Right kidney (tissue), 1 donor: ENCODE measurements at regions not wholly inside any gene's neighbourhood (a gene's known extent, or its start where the extent isn't known, plus 50 kb on each side); places are given as distances from the start of the nearest gene placed in this dataset.

Source experiments
- DNase-seq: peaks from one replicate; pipeline ENCODE4 v3.0.0-alpha.2; 2016

DNA sequence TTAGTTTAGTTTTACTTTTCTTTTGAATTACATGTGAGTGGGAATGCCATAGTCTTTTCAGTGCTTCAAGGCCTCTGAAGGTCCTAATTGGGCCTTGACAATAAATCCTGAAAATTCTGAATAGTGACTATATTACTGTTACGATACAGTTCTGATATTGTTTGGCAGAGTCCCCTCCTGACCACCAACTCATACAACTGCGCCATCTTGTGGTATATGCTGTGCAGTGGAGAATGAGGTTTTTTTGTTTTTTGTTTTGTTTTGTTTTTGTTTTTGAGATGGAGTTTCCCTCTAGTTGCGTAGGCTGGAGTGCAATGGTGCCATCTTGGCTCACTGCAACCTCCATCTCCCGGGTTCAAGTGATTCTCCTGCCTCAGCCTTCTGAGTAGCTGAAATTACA lies 56.6 kb upstream of the CHRDL1 start:
- DNase-seq, result no peak

DNA sequence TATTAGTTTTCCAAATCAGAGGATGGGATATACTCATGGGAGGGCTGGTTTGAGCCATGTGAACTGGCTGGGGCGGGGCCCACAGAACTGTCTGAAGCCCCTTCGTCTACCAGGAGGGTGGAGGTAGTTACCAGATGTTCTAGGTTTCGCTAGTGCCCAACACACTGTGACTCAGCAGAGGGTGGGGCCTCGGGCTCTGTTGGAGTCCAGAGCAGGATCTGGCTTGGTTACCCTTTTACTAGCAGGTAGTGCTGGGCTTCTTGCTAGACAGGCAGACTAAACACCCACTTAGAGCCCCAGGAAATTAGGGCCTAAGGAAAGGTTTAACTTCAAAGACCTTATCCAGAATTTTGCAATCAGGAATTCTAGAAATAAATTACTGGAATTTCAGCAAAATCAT lies 56.2 kb upstream of the CHRDL1 start:
- DNase-seq, result no peak

DNA sequence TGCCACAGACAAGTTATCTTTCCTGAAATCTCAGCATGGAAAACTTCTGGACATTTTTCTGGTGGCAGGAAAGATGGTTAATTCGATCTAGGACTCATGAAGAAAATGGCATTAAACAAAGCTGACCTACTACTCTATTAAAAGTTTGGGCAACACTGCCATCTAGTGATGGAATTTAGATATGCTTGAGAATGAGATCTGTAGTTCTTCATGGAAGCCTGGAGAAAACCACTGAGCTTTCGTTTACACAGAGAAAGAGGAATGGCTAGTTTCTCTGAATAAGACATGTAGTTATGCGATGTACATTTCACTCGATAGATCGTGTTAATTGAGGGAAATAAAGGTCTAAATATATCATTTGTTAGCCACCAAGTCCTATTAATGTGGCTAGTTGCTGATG lies 51.7 kb upstream of the CHRDL1 start:
- no peak for DNase-seq

DNA sequence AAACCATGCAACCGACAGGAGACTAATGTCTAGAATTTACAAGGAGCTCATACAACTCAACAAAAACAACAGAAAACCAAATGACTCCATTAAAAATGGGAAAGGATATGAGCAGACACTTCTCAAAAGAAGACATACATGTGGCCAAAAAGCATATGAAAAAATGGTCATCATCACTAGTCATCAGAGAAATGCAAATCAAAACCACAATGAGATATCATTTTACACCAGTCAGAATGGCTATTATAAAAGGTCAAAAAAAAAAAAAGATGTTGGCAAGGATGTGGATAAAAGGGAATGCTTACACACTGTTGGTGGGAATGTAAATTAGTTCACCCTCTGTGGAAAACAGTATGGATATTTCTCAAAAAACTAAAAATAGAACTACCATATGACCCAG lies 50.5 kb upstream of the CHRDL1 start:
- no peak for DNase-seq
